ENCODE measurements at regions not wholly inside any gene's neighbourhood (a gene's known extent, or its start where the extent isn't known, plus 50 kb on each side); places are given as distances from the start of the nearest gene placed in this dataset.

DNA sequence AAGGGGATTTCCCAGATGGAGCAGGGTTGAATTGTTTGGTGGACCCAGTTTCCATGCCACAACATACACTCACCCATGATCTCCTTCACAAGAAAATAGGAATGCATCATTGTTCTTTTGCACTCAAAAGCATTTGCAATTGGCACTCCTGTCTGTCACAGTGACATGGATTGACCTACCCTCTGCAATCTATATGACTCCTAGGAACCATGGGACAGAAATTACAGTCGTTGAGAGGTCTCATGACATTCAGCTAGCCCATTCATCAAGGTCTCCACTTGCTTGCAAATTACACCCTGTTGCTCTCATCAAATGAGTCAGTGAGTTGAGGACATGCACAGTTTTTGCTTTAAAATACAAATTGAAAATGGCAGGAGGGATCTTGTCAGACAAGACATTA lies 448.5 kb downstream of the LPIN1 start:
- TF ChIP-seq, protein P1, sequence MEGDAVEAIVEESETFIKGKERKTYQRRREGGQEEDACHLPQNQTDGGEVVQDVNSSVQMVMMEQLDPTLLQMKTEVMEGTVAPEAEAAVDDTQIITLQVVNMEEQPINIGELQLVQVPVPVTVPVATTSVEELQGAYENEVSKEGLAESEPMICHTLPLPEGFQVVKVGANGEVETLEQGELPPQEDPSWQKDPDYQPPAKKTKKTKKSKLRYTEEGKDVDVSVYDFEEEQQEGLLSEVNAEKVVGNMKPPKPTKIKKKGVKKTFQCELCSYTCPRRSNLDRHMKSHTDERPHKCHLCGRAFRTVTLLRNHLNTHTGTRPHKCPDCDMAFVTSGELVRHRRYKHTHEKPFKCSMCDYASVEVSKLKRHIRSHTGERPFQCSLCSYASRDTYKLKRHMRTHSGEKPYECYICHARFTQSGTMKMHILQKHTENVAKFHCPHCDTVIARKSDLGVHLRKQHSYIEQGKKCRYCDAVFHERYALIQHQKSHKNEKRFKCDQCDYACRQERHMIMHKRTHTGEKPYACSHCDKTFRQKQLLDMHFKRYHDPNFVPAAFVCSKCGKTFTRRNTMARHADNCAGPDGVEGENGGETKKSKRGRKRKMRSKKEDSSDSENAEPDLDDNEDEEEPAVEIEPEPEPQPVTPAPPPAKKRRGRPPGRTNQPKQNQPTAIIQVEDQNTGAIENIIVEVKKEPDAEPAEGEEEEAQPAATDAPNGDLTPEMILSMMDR (IDR thresholded peaks at IDR 0.05), result no peak
- no peak for TF ChIP-seq POLR2A (IDR thresholded peaks at IDR 0.05)
